SK-N-MC (cell line): ENCODE measurements at regions not wholly inside any gene's neighbourhood (a gene's known extent, or its start where the extent isn't known, plus 50 kb on each side); places are given as distances from the start of the nearest gene placed in this dataset.

ENCODE experiments used
- EZH2 ChIP-seq: fragments of 200-600 bp; sonication (generic); IDR thresholded peaks from one replicate; pipeline ENCODE4 v1.6.1; 2017; ENCODE audit warnings: antibody characterized with exemption
- FOXP2 ChIP-seq: optimal IDR thresholded peaks from 2 replicates; pipeline ENCODE3; 2011; ENCODE audit warnings: mild to moderate bottlenecking, moderate library complexity; ENCODE audit not compliant: insufficient read depth; ENCODE audit errors: extremely low read length, control extremely low read depth
- POLR2AphosphoS5 ChIP-seq: IDR thresholded peaks from 2 replicates; pipeline ENCODE4 v1.6.1; 2012; ENCODE audit warnings: mild to moderate bottlenecking, low read depth, low read length, borderline replicate concordance

DNA sequence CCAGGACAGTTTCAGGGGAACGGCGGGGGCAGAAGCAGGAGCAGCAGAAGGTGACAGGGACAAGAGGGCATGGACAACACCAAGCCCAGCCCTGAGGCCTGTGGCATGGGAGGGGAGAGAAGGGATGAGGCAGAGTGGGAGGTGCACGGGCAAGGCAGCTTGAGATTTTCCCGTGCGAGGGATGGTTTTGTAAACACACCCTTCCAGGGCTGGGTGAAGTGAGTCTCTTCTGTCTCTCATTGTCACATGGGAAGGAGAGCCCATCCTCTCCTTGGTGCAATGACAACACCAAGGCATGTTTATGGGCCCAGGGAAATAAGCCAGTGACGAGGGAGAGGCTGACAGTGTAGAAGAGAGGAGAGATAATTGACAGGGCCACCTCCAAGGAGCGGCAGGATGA, 69.6 kb upstream of the RIOK3 start:
- TF ChIP-seq EZH2 (no peak), POLR2AphosphoS5 (no peak), FOXP2 (no peak)
